ENCODE measurements at regions not wholly inside any gene's neighbourhood (a gene's known extent, or its start where the extent isn't known, plus 50 kb on each side); places are given as distances from the start of the nearest gene placed in this dataset.
A peak's percentile ranks its signal among the peaks of the same experiment; 100 is the strongest.

DNA sequence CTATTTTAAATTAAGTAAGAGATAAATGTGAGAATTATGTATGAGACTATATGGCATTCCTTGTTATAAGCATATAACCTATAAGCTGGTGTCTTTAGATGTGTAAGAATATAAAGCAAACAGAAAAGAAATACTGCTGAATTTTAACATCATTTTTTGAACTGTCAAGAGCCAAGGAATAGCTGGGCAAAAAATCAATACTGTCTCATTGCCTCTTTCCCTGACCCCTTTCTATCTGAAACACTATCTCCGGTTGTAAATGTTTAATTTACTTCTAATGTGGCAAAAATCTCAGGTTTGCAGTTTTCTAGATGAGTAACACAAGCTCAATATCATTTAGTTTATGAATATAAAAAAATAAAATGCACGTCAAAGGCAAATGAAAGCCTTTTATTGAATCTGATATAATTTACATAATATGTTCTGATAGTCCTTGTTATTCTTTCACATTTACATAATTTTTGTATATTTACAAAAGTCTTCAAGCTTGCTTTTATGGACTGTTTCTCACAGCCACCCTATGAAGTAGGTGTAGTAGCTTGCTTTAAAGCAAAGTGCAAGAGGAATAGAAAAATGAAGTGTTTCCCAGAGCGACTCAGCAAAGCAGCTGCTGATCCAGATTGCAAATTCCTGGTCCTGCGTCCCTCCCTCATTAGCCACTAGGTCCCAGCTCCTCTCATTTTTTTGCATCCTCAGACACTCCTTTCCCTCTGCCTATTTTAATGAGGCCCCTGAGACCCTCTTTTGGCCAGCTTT lies 188.2 kb upstream of the RFC3 start:
- Histone ChIP-seq H3K4me3 (no peak overlapping the region), H3K4me1 (peaks cover 0 to 3% (median 0%) of the 10 kb centered on the region in 3 donors), H3K9me3 (no peaks in the 10 kb centered on the region), H3K36me3 (no peaks in the 10 kb centered on the region), H3K27ac (no peak overlapping the region), H3K27me3 (no peaks in the 10 kb centered on the region)
- DNase-seq (no peak), FAIRE-seq (no peak), ATAC-seq (no peak)
- intact Hi-C loops (cut with DNase I): no loop called here
- 57 to 63% methylated on average over 4 of the region's 4 CpGs for WGBS, 2 donors
- TF ChIP-seq, protein P1, sequence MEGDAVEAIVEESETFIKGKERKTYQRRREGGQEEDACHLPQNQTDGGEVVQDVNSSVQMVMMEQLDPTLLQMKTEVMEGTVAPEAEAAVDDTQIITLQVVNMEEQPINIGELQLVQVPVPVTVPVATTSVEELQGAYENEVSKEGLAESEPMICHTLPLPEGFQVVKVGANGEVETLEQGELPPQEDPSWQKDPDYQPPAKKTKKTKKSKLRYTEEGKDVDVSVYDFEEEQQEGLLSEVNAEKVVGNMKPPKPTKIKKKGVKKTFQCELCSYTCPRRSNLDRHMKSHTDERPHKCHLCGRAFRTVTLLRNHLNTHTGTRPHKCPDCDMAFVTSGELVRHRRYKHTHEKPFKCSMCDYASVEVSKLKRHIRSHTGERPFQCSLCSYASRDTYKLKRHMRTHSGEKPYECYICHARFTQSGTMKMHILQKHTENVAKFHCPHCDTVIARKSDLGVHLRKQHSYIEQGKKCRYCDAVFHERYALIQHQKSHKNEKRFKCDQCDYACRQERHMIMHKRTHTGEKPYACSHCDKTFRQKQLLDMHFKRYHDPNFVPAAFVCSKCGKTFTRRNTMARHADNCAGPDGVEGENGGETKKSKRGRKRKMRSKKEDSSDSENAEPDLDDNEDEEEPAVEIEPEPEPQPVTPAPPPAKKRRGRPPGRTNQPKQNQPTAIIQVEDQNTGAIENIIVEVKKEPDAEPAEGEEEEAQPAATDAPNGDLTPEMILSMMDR (IDR thresholded peaks at IDR 0.05): no peak

- Histone ChIP-seq H3K4me1 (peaks cover 0 to 3% (median 0%) of the 10 kb centered on the region in 3 donors), H3K27me3 (no peaks in the 10 kb centered on the region), H3K27ac (no peak overlapping the region), H3K4me3 (no peak overlapping the region), H3K36me3 (no peaks in the 10 kb centered on the region), H3K9me3 (no peaks in the 10 kb centered on the region)
- ATAC-seq: no peak
- FAIRE-seq: no peak
- TF ChIP-seq, protein P1 (IDR thresholded peaks at IDR 0.05): no peak
- DNase-seq: no peak
- intact Hi-C loops (cut with DNase I): no loop called here
- 89 to 90% methylated on average over 3 of the region's 3 CpGs for WGBS, 2 donors
Measured at GRCh38 chr13:33633701-33634545, 184.0 kb upstream of the RFC3 start.

DNA sequence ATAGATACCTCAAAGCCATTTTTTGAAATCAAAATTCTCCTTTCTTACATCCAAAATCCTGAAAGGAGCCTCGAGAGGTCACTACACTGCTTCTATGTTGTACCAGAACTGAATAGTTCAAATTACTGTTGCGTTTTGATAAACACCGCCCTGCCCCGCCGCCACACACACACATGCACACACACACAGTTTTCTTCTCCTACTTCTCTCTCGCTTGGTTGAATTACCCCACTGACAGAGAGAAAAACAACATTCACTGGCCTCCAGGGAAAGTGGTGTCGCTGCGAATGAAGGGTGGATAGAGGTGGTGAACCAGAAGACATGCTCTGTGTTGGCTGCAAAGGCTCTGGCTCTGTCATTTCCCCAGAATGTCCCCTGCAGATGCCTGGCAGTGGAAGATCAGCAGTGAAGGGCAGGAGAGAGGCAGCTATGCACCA lies 183.4 kb upstream of the RFC3 start:
- intact Hi-C loops (cut with DNase I): no loop called here
- no peaks in the 10 kb centered on the region for H3K9me3 ChIP-seq
- no peak overlapping the region for H3K27ac ChIP-seq
- peaks cover 0 to 3% (median 0%) of the 10 kb centered on the region in 3 donors for H3K4me1 ChIP-seq
- TF ChIP-seq, protein P1 (IDR thresholded peaks at IDR 0.05): no peak
- H3K4me3 ChIP-seq: no peak overlapping the region
- WGBS, 2 donors: 85 to 91% methylated on average over 8 of the region's 8 CpGs
- peak in 1 of 4 donors; percentile 23 for ATAC-seq
- H3K36me3 ChIP-seq: no peaks in the 10 kb centered on the region
- no peak for FAIRE-seq
- no peak for DNase-seq
- no peaks in the 10 kb centered on the region for H3K27me3 ChIP-seq

GRCh38 chr13:33636243-33636642 lies 181.7 kb upstream of the RFC3 start:
- peaks cover 0 to 5% (median 3%) of the 10 kb centered on the region in 3 donors for H3K4me1 ChIP-seq
- FAIRE-seq: no peak
- no peak overlapping the region for H3K4me3 ChIP-seq
- intact Hi-C loops (cut with DNase I): no loop called here
- no peak for ATAC-seq
- no peaks in the 10 kb centered on the region for H3K27me3 ChIP-seq
- TF ChIP-seq, protein P1 (IDR thresholded peaks at IDR 0.05): no peak
- DNase-seq: no peak
- no peak overlapping the region for H3K27ac ChIP-seq
- WGBS, 2 donors: 88 to 94% methylated on average over 5 of the region's 5 CpGs
- no peaks in the 10 kb centered on the region for H3K9me3 ChIP-seq
- no peaks in the 10 kb centered on the region for H3K36me3 ChIP-seq

Data from pancreas (tissue), 10 donors.